SK-N-SH treated with all-trans-retinoic acid at 6 μM for 48 hours (cell line): ENCODE measurements at regions not wholly inside any gene's neighbourhood (a gene's known extent, or its start where the extent isn't known, plus 50 kb on each side); places are given as distances from the start of the nearest gene placed in this dataset.

Source experiments
- BACH2 ChIP-seq: fragments of 250-450 bp; sonication (Bioruptor Pico); IDR thresholded peaks from 2 replicates; pipeline ENCODE4 v1.9.0; 2021; ENCODE audit warnings: mild to moderate bottlenecking, borderline replicate concordance
- CSDC2 ChIP-seq: fragments of 250-450 bp; sonication (Bioruptor Pico); IDR thresholded peaks from 2 replicates; pipeline ENCODE4 v1.5.0; 2020; ENCODE audit warnings: mild to moderate bottlenecking, moderate library complexity
- ESRRG ChIP-seq: fragments of 250-450 bp; sonication (Bioruptor Pico); IDR thresholded peaks from 2 replicates; pipeline ENCODE4 v1.6.1; 2021; ENCODE audit warnings: mild to moderate bottlenecking
- GLIS3 ChIP-seq: fragments of 250-450 bp; sonication (Bioruptor Pico); IDR thresholded peaks from 2 replicates; pipeline ENCODE4 v1.5.0; 2020; ENCODE audit warnings: mild to moderate bottlenecking, moderate library complexity
- RARB ChIP-seq: fragments of 250-450 bp; sonication (Bioruptor Pico); IDR thresholded peaks from 2 replicates; pipeline ENCODE4 v1.8.0; 2021; ENCODE audit warnings: mild to moderate bottlenecking, moderate library complexity
- SNAI2 ChIP-seq: fragments of 250-450 bp; sonication (Bioruptor Pico); IDR thresholded peaks from 2 replicates; pipeline ENCODE4 v1.5.0; 2020; ENCODE audit warnings: mild to moderate bottlenecking, moderate library complexity
- TOX ChIP-seq: fragments of 250-450 bp; sonication (Bioruptor Pico); IDR thresholded peaks from 2 replicates; pipeline ENCODE4 v1.8.0; 2021; ENCODE audit warnings: mild to moderate bottlenecking, moderate library complexity, borderline replicate concordance
- ZFP3 ChIP-seq: fragments of 250-450 bp; sonication (Bioruptor Pico); IDR thresholded peaks from 2 replicates; pipeline ENCODE4 v1.5.0; 2020; ENCODE audit warnings: mild to moderate bottlenecking, moderate library complexity
- ZFP30 ChIP-seq: fragments of 450-650 bp; formaldehyde crosslinking; IDR thresholded peaks from 2 replicates; pipeline ENCODE4 v1.5.0; 2022; ENCODE audit warnings: mild to moderate bottlenecking, moderate library complexity
- ZNF565 ChIP-seq: fragments of 450-650 bp; formaldehyde crosslinking; conservative IDR thresholded peaks from 2 replicates; pipeline ENCODE4 v1.5.0; 2020; ENCODE audit warnings: low read depth, mild to moderate bottlenecking, moderate library complexity
- ZNF8 ChIP-seq: fragments of 450-650 bp; formaldehyde crosslinking; IDR thresholded peaks from 2 replicates; pipeline ENCODE4 v1.5.0; 2020; ENCODE audit warnings: mild to moderate bottlenecking, moderate library complexity
- TF ChIP-seq, protein P1 (sequence below): fragments of 250-450 bp; sonication (Bioruptor Pico); IDR thresholded peaks from 2 replicates; pipeline ENCODE4 v1.8.0; 2020; ENCODE audit warnings: mild to moderate bottlenecking, moderate library complexity, borderline replicate concordance
- TF ChIP-seq, protein P2 (sequence below): fragments of 250-450 bp; sonication (Bioruptor Pico); IDR thresholded peaks from 2 replicates; pipeline ENCODE4 v1.5.1; 2021; ENCODE audit warnings: mild to moderate bottlenecking, moderate library complexity

DNA sequence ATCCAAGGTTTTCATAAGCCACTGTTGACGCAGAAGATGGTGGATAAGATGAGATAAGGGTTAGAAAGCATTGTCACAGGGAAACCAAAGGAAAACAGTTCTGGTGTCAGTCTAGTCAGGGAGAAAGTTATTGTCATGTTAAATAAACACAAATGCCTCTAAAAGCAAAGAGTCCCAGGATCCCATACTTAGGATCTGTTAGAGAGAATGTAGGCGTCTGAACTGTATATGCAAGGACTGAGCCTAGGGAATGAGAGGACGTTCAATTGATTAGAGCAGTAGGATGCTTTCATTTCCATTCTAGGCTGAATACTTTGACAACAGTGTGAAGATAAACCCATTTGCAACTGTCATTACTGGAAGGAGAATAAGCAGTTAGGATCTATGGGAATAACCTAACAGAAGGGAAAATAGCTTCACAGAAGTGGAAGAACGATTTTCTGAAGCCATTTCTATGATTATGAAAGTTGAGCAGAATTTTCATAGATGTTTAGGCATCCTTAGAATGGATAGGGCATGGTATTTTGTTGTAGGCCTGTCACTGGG, 1149.1 kb upstream of the CDH8 start:
- TF ChIP-seq SNAI2 (no peak), ESRRG (CRISPR knock-in tag) (no peak), ZFP30 (CRISPR knock-in tag) (no peak), ZNF565 (CRISPR knock-in tag) (no peak), GLIS3 (CRISPR knock-in tag) (no peak), ZFP3 (no peak), BACH2 (no peak), RARB (CRISPR knock-in tag) (no peak), ZNF8 (CRISPR knock-in tag) (no peak), TOX (CRISPR knock-in tag) (no peak), CSDC2 (CRISPR knock-in tag) (no peak)
- TF ChIP-seq, protein P1, sequence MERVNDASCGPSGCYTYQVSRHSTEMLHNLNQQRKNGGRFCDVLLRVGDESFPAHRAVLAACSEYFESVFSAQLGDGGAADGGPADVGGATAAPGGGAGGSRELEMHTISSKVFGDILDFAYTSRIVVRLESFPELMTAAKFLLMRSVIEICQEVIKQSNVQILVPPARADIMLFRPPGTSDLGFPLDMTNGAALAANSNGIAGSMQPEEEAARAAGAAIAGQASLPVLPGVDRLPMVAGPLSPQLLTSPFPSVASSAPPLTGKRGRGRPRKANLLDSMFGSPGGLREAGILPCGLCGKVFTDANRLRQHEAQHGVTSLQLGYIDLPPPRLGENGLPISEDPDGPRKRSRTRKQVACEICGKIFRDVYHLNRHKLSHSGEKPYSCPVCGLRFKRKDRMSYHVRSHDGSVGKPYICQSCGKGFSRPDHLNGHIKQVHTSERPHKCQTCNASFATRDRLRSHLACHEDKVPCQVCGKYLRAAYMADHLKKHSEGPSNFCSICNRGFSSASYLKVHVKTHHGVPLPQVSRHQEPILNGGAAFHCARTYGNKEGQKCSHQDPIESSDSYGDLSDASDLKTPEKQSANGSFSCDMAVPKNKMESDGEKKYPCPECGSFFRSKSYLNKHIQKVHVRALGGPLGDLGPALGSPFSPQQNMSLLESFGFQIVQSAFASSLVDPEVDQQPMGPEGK (CRISPR knock-in tag), result no peak
- TF ChIP-seq, protein P2, sequence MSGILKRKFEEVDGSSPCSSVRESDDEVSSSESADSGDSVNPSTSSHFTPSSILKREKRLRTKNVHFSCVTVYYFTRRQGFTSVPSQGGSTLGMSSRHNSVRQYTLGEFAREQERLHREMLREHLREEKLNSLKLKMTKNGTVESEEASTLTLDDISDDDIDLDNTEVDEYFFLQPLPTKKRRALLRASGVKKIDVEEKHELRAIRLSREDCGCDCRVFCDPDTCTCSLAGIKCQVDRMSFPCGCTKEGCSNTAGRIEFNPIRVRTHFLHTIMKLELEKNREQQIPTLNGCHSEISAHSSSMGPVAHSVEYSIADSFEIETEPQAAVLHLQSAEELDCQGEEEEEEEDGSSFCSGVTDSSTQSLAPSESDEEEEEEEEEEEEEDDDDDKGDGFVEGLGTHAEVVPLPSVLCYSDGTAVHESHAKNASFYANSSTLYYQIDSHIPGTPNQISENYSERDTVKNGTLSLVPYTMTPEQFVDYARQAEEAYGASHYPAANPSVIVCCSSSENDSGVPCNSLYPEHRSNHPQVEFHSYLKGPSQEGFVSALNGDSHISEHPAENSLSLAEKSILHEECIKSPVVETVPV (CRISPR knock-in tag), result no peak
